HCT116 (cell line): ENCODE measurements at regions not wholly inside any gene's neighbourhood (a gene's known extent, or its start where the extent isn't known, plus 50 kb on each side); places are given as distances from the start of the nearest gene placed in this dataset.

ENCODE experiments used
- ATAC-seq: fragments of 200-7000 bp; cut with Tn5 transposase; 2 replicates; pipeline ENCODE4 v1.9.1; 2020; ENCODE audit warnings: mild to moderate bottlenecking, moderate library complexity
- BruUV-seq: library from RNA; stranded (reverse); fragments of 400-500 nt; replicated peaks from 2 replicates; lab custom pipeline; 2021; lab: Mats Ljungman, UMichigan
- CTCF ChIA-PET: fragments of 300-600 bp; sonication (Branson Sonifier 250); formaldehyde crosslinking; loops from one replicate; lab custom pipeline; 2021; ENCODE audit warnings: antibody characterized with exemption; lab: Charles Lee
- POLR2A ChIA-PET: fragments of 300-600, 350-600 bp; sonication (Branson Sonifier 250); formaldehyde crosslinking; loops from one replicate; lab custom pipeline; 2021; ENCODE audit warnings: antibody characterized with exemption; lab: Charles Lee
- RAD21 ChIA-PET, 2 experiments: fragments of 300-600 bp; sonication (Branson Sonifier 250); formaldehyde crosslinking; loops; one replicate each; lab custom pipeline; 2023; ENCODE audit warnings: low total read pairs in 2 of 2; ENCODE audit not compliant: uncharacterized antibody in 2 of 2, unreplicated experiment in 2 of 2, low non-redundant PET in 1 of 2; lab: Charles Lee
- DNase-seq: peaks from one replicate; pipeline ENCODE4 v3.0.0-alpha.2; 2010; ENCODE audit warnings: low read depth, low spot score
- H2AFZ ChIP-seq: fragments of 200-600 bp; shearing (Covaris generic), sonication (generic); 2 replicates; pipeline ENCODE4 v1.6.1; 2017; ENCODE audit warnings: low read depth, mixed run types, mixed read lengths, antibody characterized with exemption, low read length; ENCODE audit not compliant: poor library complexity, severe bottlenecking
- H3K27ac ChIP-seq: 2 replicates; pipeline ENCODE4 v1.5.1; 2012; ENCODE audit warnings: low read depth, low read length
- H3K27me3 ChIP-seq: fragments of 200-600 bp; sonication (generic); 2 replicates; pipeline ENCODE4 v1.6.1; 2016; ENCODE audit warnings: mixed run types, low read length, mixed read lengths; ENCODE audit not compliant: insufficient read depth
- H3K36me3 ChIP-seq, 2 experiments: fragments of 200-500 bp in 1 of 2; fragments of 200-600 bp in 1 of 2; sonication (Bioruptor generic) in 1 of 2; sonication (generic) in 1 of 2; 2 replicates each; pipeline versions ENCODE4 v1.5.1 to v1.6.1; 2014 to 2016; ENCODE audit warnings: low read length in 2 of 2, inconsistent platforms in 1 of 2, mixed read lengths in 1 of 2, mixed run types in 1 of 2; ENCODE audit not compliant: insufficient read depth in 2 of 2, control insufficient read depth in 1 of 2
- H3K4me1 ChIP-seq, 2 experiments: fragments of 200-600 bp in 1 of 2; sonication (generic) in 1 of 2; 2 replicates each; pipeline versions ENCODE4 v1.5.1 to v1.6.1; 2012 to 2017; ENCODE audit warnings: low read length in 2 of 2, inconsistent platforms in 1 of 2, mild to moderate bottlenecking in 1 of 2, mixed read lengths in 1 of 2, mixed run types in 1 of 2, moderate library complexity in 1 of 2; ENCODE audit not compliant: insufficient read depth in 2 of 2, control insufficient read depth in 1 of 2
- H3K4me2 ChIP-seq: fragments of 200-600 bp; sonication (generic); 2 replicates; pipeline ENCODE4 v1.6.1; 2017; ENCODE audit warnings: mixed run types, low read length, mixed read lengths
- H3K4me3 ChIP-seq, 2 experiments: fragments of 200-600 bp in 1 of 2; sonication (generic) in 1 of 2; replicated peaks in 1 of 2; 2 replicates each; pipeline ENCODE4 v1.5.1; 2011 to 2016; ENCODE audit warnings: low read length in 2 of 2, control low read depth in 1 of 2, low read depth in 1 of 2, mild to moderate bottlenecking in 1 of 2, mixed read lengths in 1 of 2, mixed run types in 1 of 2
- H3K79me2 ChIP-seq: fragments of 200-600 bp; sonication (generic); 2 replicates; pipeline ENCODE4 v1.6.1; 2017; ENCODE audit warnings: mild to moderate bottlenecking, mixed run types, low read length, moderate library complexity, mixed read lengths; ENCODE audit not compliant: insufficient read depth
- H3K9ac ChIP-seq: fragments of 200-600 bp; sonication (generic); 2 replicates; pipeline ENCODE4 v1.6.1; 2016; ENCODE audit warnings: low read length, mixed read lengths
- H3K9me2 ChIP-seq: fragments of 200-600 bp; sonication (generic), shearing (Covaris generic); 2 replicates; pipeline ENCODE4 v1.6.1; 2017; ENCODE audit warnings: mixed run types, mild to moderate bottlenecking, moderate library complexity; ENCODE audit not compliant: insufficient read depth
- H3K9me3 ChIP-seq, 2 experiments: fragments of 200-500 bp in 1 of 2; fragments of 200-600 bp in 1 of 2; sonication (Bioruptor generic) in 1 of 2; sonication (generic) in 1 of 2; 2 replicates each; pipeline ENCODE4 v1.6.1; 2014 to 2017; ENCODE audit warnings: low read length in 2 of 2, mixed read lengths in 2 of 2, inconsistent platforms in 1 of 2, low read depth in 1 of 2, mild to moderate bottlenecking in 1 of 2, mixed run types in 1 of 2, moderate library complexity in 1 of 2; ENCODE audit not compliant: control insufficient read depth in 1 of 2, insufficient read depth in 1 of 2
- H4K20me1 ChIP-seq: fragments of 200-600 bp; sonication (generic), shearing (Covaris generic); 2 replicates; pipeline ENCODE4 v1.6.1; 2017; ENCODE audit warnings: mixed run types, mild to moderate bottlenecking, moderate library complexity; ENCODE audit not compliant: insufficient read depth
- ATF3 ChIP-seq: IDR thresholded peaks from 2 replicates; pipeline ENCODE4 v1.6.1; 2012
- CBX3 ChIP-seq: IDR thresholded peaks from 2 replicates; pipeline ENCODE4 v1.6.1; 2012; ENCODE audit warnings: low read depth
- EGR1 ChIP-seq: IDR thresholded peaks from 2 replicates; pipeline ENCODE4 v1.6.1; 2012; ENCODE audit warnings: low read depth
- ZFX ChIP-seq: fragments of 450-650 bp; IDR thresholded peaks from 2 replicates; pipeline ENCODE4 v1.6.1; 2017
- intact Hi-C: fragments of 100-400 bp; cut with micrococcal nuclease; formaldehyde crosslinking; loops from 2 replicates; pipeline ENCODE4 v1.10.0; 2022
- TF ChIP-seq, protein P1 (sequence below): IDR thresholded peaks from 2 replicates; pipeline ENCODE4 v1.6.1; 2012; ENCODE audit warnings: low read depth
- TF ChIP-seq, protein P2 (sequence below): IDR thresholded peaks from 2 replicates; pipeline ENCODE4 v1.6.1; 2011; ENCODE audit warnings: mild to moderate bottlenecking, low read length, moderate library complexity; ENCODE audit not compliant: insufficient replicate concordance; ENCODE audit errors: extremely low read depth
- TF ChIP-seq, protein P3 (sequence below): IDR thresholded peaks from 2 replicates; pipeline ENCODE4 v1.6.1; 2012

DNA sequence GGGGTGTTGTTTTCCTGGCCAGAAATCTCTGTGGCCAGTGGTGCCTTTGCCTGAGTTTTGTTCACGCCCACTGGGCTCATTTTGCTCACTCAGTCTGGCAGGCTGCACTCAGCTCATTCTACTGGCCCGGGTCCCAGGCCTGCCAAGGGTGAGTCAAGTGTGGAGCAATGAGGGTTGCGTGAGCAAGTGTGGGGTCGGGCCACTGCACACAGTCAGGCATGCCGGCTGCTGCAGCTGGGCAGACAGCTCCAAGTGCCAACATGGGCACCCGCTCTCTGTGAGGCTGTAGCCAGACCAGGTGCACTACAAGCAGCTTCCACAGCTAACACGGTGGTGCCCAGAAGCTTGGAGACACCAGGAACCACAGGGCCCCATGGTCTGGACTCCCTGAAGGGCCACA, 801.1 kb upstream of the RAB6C start:
- H3K4me3 ChIP-seq, result no peak overlapping the region
- H3K36me3 ChIP-seq, result no peaks in the 10 kb centered on the region
- ChIA-PET POLR2A (no interaction called here), RAD21 (no interaction called here)
- no peak for DNase-seq
- no peak overlapping the region for H3K4me2 ChIP-seq
- no peak for ATAC-seq
- H3K9ac ChIP-seq, result no peak overlapping the region
- no peaks in the 10 kb centered on the region for H4K20me1 ChIP-seq
- no peaks in the 10 kb centered on the region for H3K79me2 ChIP-seq
- no peaks in the 10 kb centered on the region for H3K9me2 ChIP-seq
- H3K27ac ChIP-seq, result no peak overlapping the region
- intact Hi-C loops, result no loop called here
- H3K4me1 ChIP-seq, result no peaks in the 10 kb centered on the region
- TF ChIP-seq ATF3, result no peak
- TF ChIP-seq EGR1, result no peak
- no peak for TF ChIP-seq ZFX
- TF ChIP-seq, protein P1, sequence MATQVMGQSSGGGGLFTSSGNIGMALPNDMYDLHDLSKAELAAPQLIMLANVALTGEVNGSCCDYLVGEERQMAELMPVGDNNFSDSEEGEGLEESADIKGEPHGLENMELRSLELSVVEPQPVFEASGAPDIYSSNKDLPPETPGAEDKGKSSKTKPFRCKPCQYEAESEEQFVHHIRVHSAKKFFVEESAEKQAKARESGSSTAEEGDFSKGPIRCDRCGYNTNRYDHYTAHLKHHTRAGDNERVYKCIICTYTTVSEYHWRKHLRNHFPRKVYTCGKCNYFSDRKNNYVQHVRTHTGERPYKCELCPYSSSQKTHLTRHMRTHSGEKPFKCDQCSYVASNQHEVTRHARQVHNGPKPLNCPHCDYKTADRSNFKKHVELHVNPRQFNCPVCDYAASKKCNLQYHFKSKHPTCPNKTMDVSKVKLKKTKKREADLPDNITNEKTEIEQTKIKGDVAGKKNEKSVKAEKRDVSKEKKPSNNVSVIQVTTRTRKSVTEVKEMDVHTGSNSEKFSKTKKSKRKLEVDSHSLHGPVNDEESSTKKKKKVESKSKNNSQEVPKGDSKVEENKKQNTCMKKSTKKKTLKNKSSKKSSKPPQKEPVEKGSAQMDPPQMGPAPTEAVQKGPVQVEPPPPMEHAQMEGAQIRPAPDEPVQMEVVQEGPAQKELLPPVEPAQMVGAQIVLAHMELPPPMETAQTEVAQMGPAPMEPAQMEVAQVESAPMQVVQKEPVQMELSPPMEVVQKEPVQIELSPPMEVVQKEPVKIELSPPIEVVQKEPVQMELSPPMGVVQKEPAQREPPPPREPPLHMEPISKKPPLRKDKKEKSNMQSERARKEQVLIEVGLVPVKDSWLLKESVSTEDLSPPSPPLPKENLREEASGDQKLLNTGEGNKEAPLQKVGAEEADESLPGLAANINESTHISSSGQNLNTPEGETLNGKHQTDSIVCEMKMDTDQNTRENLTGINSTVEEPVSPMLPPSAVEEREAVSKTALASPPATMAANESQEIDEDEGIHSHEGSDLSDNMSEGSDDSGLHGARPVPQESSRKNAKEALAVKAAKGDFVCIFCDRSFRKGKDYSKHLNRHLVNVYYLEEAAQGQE, result no peak
- TF ChIP-seq, protein P2, sequence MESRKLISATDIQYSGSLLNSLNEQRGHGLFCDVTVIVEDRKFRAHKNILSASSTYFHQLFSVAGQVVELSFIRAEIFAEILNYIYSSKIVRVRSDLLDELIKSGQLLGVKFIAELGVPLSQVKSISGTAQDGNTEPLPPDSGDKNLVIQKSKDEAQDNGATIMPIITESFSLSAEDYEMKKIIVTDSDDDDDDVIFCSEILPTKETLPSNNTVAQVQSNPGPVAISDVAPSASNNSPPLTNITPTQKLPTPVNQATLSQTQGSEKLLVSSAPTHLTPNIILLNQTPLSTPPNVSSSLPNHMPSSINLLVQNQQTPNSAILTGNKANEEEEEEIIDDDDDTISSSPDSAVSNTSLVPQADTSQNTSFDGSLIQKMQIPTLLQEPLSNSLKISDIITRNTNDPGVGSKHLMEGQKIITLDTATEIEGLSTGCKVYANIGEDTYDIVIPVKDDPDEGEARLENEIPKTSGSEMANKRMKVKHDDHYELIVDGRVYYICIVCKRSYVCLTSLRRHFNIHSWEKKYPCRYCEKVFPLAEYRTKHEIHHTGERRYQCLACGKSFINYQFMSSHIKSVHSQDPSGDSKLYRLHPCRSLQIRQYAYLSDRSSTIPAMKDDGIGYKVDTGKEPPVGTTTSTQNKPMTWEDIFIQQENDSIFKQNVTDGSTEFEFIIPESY, result no peak
- no peak for TF ChIP-seq CBX3
- TF ChIP-seq, protein P3, sequence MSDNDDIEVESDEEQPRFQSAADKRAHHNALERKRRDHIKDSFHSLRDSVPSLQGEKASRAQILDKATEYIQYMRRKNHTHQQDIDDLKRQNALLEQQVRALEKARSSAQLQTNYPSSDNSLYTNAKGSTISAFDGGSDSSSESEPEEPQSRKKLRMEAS, result no peak
- TF ChIP-seq, all 23 proteins: peak for 0
- CTCF ChIA-PET, result no interaction called here
- Histone ChIP-seq H2AFZ (no peak overlapping the region), H3K9me3 (no peaks in the 10 kb centered on the region), H3K27me3 (peaks cover 24% of the 10 kb centered on the region)
- BruUV-seq, result no TSS peak
